ENCODE measurements at regions not wholly inside any gene's neighbourhood (a gene's known extent, or its start where the extent isn't known, plus 50 kb on each side); places are given as distances from the start of the nearest gene placed in this dataset.

GRCh38 chr2:20520128-20520527 is 73.3 kb downstream of the RHOB start:
- TF ChIP-seq, protein P1, sequence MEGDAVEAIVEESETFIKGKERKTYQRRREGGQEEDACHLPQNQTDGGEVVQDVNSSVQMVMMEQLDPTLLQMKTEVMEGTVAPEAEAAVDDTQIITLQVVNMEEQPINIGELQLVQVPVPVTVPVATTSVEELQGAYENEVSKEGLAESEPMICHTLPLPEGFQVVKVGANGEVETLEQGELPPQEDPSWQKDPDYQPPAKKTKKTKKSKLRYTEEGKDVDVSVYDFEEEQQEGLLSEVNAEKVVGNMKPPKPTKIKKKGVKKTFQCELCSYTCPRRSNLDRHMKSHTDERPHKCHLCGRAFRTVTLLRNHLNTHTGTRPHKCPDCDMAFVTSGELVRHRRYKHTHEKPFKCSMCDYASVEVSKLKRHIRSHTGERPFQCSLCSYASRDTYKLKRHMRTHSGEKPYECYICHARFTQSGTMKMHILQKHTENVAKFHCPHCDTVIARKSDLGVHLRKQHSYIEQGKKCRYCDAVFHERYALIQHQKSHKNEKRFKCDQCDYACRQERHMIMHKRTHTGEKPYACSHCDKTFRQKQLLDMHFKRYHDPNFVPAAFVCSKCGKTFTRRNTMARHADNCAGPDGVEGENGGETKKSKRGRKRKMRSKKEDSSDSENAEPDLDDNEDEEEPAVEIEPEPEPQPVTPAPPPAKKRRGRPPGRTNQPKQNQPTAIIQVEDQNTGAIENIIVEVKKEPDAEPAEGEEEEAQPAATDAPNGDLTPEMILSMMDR (IDR thresholded peaks at IDR 0.05) = no peak
- TF ChIP-seq POLR2A (IDR thresholded peaks at IDR 0.05) = no peak
